ENCODE measurements at regions not wholly inside any gene's neighbourhood (a gene's known extent, or its start where the extent isn't known, plus 50 kb on each side); places are given as distances from the start of the nearest gene placed in this dataset.

DNA sequence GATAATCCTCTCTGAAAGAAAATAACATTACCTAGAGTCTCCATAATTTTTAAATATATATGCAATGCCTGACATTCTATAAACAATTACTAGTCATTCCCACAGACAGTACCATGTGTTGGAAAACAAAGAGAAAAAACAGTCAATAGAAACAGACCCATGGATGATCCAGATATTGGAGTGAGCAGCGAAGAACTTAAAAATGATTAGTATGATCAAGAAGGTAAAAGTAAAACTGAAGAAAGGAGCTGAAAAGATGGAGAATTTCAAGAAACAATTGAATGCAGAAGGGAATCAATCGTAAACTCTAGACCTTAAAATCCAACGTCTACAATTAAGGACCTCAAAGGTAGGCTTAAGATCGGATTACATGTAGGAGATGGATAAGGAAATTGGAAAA lies 330.6 kb downstream of the SHANK2 start:
- POLR2A ChIA-PET = no interaction called here
- peaks cover 87% of the 10 kb centered on the region for H3K36me3 Mint-ChIP-seq (ENCODE audit: insufficient read depth, unreplicated experiment)
- DNase-seq = peak in 1 of 2 experiments; percentile 26
- Histone ChIP-seq H3K9me3 (peaks cover 36% of the 10 kb centered on the region), H3K27me3 (replicated peaks; ENCODE audit: control insufficient read depth, insufficient read depth, low read length) (no peaks in the 10 kb centered on the region), H3K36me3 (ENCODE audit: control insufficient read depth, insufficient read depth, low read length) (peaks cover 5% of the 10 kb centered on the region; the same call in 1 of the 2 replicates), H3K4me1 (no peaks in the 10 kb centered on the region), H3K4me3 (ENCODE audit: low read depth, low read length) (no peak overlapping the region)
- intact Hi-C loops (cut with micrococcal nuclease; ENCODE audit: unreplicated experiment) = no loop called here
- TF ChIP-seq, protein P1, sequence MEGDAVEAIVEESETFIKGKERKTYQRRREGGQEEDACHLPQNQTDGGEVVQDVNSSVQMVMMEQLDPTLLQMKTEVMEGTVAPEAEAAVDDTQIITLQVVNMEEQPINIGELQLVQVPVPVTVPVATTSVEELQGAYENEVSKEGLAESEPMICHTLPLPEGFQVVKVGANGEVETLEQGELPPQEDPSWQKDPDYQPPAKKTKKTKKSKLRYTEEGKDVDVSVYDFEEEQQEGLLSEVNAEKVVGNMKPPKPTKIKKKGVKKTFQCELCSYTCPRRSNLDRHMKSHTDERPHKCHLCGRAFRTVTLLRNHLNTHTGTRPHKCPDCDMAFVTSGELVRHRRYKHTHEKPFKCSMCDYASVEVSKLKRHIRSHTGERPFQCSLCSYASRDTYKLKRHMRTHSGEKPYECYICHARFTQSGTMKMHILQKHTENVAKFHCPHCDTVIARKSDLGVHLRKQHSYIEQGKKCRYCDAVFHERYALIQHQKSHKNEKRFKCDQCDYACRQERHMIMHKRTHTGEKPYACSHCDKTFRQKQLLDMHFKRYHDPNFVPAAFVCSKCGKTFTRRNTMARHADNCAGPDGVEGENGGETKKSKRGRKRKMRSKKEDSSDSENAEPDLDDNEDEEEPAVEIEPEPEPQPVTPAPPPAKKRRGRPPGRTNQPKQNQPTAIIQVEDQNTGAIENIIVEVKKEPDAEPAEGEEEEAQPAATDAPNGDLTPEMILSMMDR (IDR thresholded peaks at IDR 0.05; ENCODE audit: insufficient read depth in 1 of 2, low read depth in 1 of 2, low read length in 1 of 2, severe bottlenecking in 1 of 2, unreplicated experiment in 1 of 2) = no peak
- H3K27ac Mint-ChIP-seq (ENCODE audit: unreplicated experiment) = no peak overlapping the region
- BruUV-seq (replicated peaks) = no TSS peak
- H3K4me1 Mint-ChIP-seq (ENCODE audit: low read depth, unreplicated experiment) = no peaks in the 10 kb centered on the region
- no peaks in the 10 kb centered on the region for H3K27me3 Mint-ChIP-seq (ENCODE audit: insufficient read depth, unreplicated experiment)
- CTCF ChIA-PET = no interaction called here
- H3K9me3 Mint-ChIP-seq (ENCODE audit: unreplicated experiment) = peaks cover 46% of the 10 kb centered on the region
- H3K4me3 Mint-ChIP-seq (ENCODE audit: unreplicated experiment) = no peak overlapping the region

DNA sequence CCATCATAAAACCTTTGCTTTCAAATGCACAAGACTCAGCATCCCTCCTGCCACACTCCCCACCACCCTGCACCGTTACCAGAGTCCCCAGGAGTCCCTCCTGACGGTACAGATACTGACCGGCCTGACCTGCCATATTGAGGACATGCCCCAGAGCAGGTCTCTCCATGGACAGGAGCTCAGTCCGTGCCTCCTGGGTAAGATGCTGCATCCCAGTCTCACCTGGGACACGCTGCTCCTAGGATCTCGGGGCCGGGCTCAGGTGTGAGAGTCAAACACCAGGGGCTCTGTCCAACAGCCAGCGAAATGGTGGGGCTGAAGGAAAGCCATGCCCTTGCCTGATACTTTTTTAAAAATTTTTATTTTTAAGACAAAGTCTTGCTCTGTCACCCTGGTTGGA lies 328.3 kb downstream of the SHANK2 start:
- Histone ChIP-seq H3K36me3 (ENCODE audit: control insufficient read depth, insufficient read depth, low read length) (peaks cover 1% of the 10 kb centered on the region; the same call in 1 of the 2 replicates), H3K4me3 (ENCODE audit: low read depth, low read length) (no peak overlapping the region), H3K4me1 (no peaks in the 10 kb centered on the region), H3K27me3 (replicated peaks; ENCODE audit: control insufficient read depth, insufficient read depth, low read length) (no peaks in the 10 kb centered on the region), H3K9me3 (peaks cover 36% of the 10 kb centered on the region)
- H3K27ac Mint-ChIP-seq (ENCODE audit: unreplicated experiment) = no peak overlapping the region
- no peak for DNase-seq
- no TSS peak for BruUV-seq (replicated peaks)
- H3K36me3 Mint-ChIP-seq (ENCODE audit: insufficient read depth, unreplicated experiment) = peaks cover 92% of the 10 kb centered on the region
- peaks cover 37% of the 10 kb centered on the region for H3K9me3 Mint-ChIP-seq (ENCODE audit: unreplicated experiment)
- no peak overlapping the region for H3K4me3 Mint-ChIP-seq (ENCODE audit: unreplicated experiment)
- TF ChIP-seq, protein P1 (IDR thresholded peaks at IDR 0.05; ENCODE audit: insufficient read depth in 1 of 2, low read depth in 1 of 2, low read length in 1 of 2, severe bottlenecking in 1 of 2, unreplicated experiment in 1 of 2) = no peak
- intact Hi-C loops (cut with micrococcal nuclease; ENCODE audit: unreplicated experiment) = no loop called here
- ChIA-PET POLR2A (no interaction called here), CTCF (no interaction called here)
- H3K4me1 Mint-ChIP-seq (ENCODE audit: low read depth, unreplicated experiment) = no peaks in the 10 kb centered on the region
- no peaks in the 10 kb centered on the region for H3K27me3 Mint-ChIP-seq (ENCODE audit: insufficient read depth, unreplicated experiment)

DNA sequence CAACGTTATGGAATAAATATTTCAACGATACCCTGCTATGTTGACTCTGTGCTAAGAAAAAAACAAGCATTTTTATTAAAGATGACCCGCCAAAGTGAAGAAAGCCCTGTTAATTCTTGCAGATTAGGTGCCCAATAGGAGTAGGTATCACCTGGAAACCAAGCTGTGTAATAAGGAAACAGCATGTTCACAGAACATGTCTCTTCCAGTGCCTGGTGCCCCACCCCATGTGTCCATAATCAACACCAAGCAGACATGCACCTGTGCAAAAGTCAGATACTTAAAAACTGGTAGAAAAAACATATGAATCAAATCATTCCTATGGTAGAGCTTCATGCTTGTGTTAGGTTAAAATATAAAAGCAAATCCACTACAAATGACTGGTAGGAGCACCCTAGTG lies 327.1 kb downstream of the SHANK2 start:
- TF ChIP-seq, protein P1 (IDR thresholded peaks at IDR 0.05; ENCODE audit: insufficient read depth in 1 of 2, low read depth in 1 of 2, low read length in 1 of 2, severe bottlenecking in 1 of 2, unreplicated experiment in 1 of 2) = no peak
- Mint-ChIP-seq H3K36me3 (ENCODE audit: insufficient read depth, unreplicated experiment) (peaks cover 92% of the 10 kb centered on the region), H3K4me3 (ENCODE audit: unreplicated experiment) (no peak overlapping the region), H3K27me3 (ENCODE audit: insufficient read depth, unreplicated experiment) (no peaks in the 10 kb centered on the region), H3K9me3 (ENCODE audit: unreplicated experiment) (peaks cover 29% of the 10 kb centered on the region), H3K27ac (ENCODE audit: unreplicated experiment) (no peak overlapping the region), H3K4me1 (ENCODE audit: low read depth, unreplicated experiment) (no peaks in the 10 kb centered on the region)
- BruUV-seq (replicated peaks) = no TSS peak
- Histone ChIP-seq H3K4me1 (no peaks in the 10 kb centered on the region), H3K36me3 (ENCODE audit: control insufficient read depth, insufficient read depth, low read length) (peaks cover 1% of the 10 kb centered on the region; the same call in 1 of the 2 replicates), H3K4me3 (ENCODE audit: low read depth, low read length) (no peak overlapping the region), H3K9me3 (peaks cover 39% of the 10 kb centered on the region), H3K27me3 (replicated peaks; ENCODE audit: control insufficient read depth, insufficient read depth, low read length) (no peaks in the 10 kb centered on the region)
- no peak for DNase-seq
- CTCF ChIA-PET = no interaction called here
- intact Hi-C loops (cut with micrococcal nuclease; ENCODE audit: unreplicated experiment) = no loop called here
- POLR2A ChIA-PET = no interaction called here

Measured in Caco-2 (cell line).